ENCODE measurements at regions not wholly inside any gene's neighbourhood (a gene's known extent, or its start where the extent isn't known, plus 50 kb on each side); places are given as distances from the start of the nearest gene placed in this dataset.
"Not testable (repeated sequence)": the region's sequence is repeated elsewhere in the genome, so short reads cannot be mapped to it uniquely, and the experiment has no call there.

DNA sequence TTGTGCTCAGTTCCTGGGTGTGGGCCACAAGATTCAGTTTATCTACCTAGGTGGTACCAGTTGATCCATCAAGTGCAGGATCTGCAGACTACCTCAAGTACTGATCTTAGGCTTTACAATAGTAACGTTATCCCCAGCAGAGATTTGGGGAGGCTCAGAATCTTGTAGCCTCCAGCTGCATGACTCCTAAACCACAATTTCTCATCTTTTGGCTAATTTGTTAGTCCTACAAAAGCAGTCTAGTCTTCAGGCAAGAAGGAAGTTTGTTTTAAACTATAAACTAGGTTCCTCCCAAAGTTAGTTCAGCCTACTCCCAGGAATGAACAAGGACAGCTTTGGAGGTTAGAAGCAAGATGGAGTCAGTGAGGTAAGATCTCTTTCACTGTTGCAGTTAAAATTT lies 213.5 kb upstream of the PIEZO2 start:
- TF ChIP-seq, protein P1, sequence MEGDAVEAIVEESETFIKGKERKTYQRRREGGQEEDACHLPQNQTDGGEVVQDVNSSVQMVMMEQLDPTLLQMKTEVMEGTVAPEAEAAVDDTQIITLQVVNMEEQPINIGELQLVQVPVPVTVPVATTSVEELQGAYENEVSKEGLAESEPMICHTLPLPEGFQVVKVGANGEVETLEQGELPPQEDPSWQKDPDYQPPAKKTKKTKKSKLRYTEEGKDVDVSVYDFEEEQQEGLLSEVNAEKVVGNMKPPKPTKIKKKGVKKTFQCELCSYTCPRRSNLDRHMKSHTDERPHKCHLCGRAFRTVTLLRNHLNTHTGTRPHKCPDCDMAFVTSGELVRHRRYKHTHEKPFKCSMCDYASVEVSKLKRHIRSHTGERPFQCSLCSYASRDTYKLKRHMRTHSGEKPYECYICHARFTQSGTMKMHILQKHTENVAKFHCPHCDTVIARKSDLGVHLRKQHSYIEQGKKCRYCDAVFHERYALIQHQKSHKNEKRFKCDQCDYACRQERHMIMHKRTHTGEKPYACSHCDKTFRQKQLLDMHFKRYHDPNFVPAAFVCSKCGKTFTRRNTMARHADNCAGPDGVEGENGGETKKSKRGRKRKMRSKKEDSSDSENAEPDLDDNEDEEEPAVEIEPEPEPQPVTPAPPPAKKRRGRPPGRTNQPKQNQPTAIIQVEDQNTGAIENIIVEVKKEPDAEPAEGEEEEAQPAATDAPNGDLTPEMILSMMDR (IDR thresholded peaks at IDR 0.05; ENCODE audit: insufficient read depth, low read length, poor library complexity, severe bottlenecking): no peak
- Histone ChIP-seq H2AFZ (ENCODE audit: low read depth, low read length, severe bottlenecking) (no peak overlapping the region), H3K79me2 (ENCODE audit: insufficient read depth, low read length) (no peaks in the 10 kb centered on the region), H3K9ac (ENCODE audit: low read length) (no peak overlapping the region), H3F3A (ENCODE audit: insufficient read depth) (no peaks in the 10 kb centered on the region), H4K20me1 (ENCODE audit: low read depth, low read length) (no peaks in the 10 kb centered on the region), H3K4me2 (ENCODE audit: low read depth, low read length, poor library complexity, severe bottlenecking) (no peak overlapping the region), H3K9me2 (replicated peaks; ENCODE audit: insufficient read depth, low read length) (no peaks in the 10 kb centered on the region), H3K27me3 (ENCODE audit: low read length) (no peaks in the 10 kb centered on the region), H3K9me3 (ENCODE audit: insufficient read depth, low read length) (no peaks in the 10 kb centered on the region), H3K4me3 (ENCODE audit: insufficient read depth, low read length, poor library complexity, severe bottlenecking) (no peak overlapping the region), H3K36me3 (ENCODE audit: low read length) (no peaks in the 10 kb centered on the region), H3K27ac (ENCODE audit: low read depth, low read length) (no peak overlapping the region)

GRCh38 chr18:11361862-11362261 lies 212.5 kb upstream of the PIEZO2 start:
- not testable (repeated sequence) for H3K9me2 ChIP-seq (replicated peaks; ENCODE audit: insufficient read depth, low read length); H4K20me1 ChIP-seq (ENCODE audit: low read depth, low read length); H3F3A ChIP-seq (ENCODE audit: insufficient read depth); H3K4me2 ChIP-seq (ENCODE audit: low read depth, low read length, poor library complexity, severe bottlenecking); H3K9me3 ChIP-seq (ENCODE audit: insufficient read depth, low read length); H3K4me3 ChIP-seq (ENCODE audit: insufficient read depth, low read length, poor library complexity, severe bottlenecking); H3K27ac ChIP-seq (ENCODE audit: low read depth, low read length); H3K9ac ChIP-seq (ENCODE audit: low read length); H3K79me2 ChIP-seq (ENCODE audit: insufficient read depth, low read length); H3K27me3 ChIP-seq (ENCODE audit: low read length); H2AFZ ChIP-seq (ENCODE audit: low read depth, low read length, severe bottlenecking); H3K36me3 ChIP-seq (ENCODE audit: low read length)

- TF ChIP-seq, protein P1 (IDR thresholded peaks at IDR 0.05; ENCODE audit: insufficient read depth, low read length, poor library complexity, severe bottlenecking): no peak
- no peak for TF ChIP-seq EZH2phosphoT487 (conservative IDR thresholded peaks at IDR 0.05; ENCODE audit: low read length)
- no peaks in the 10 kb centered on the region for H3K79me2 ChIP-seq (ENCODE audit: insufficient read depth, low read length)
These were observed 208.3 kb upstream of the PIEZO2 start for GRCh38 chr18:11357678-11358077.

DNA sequence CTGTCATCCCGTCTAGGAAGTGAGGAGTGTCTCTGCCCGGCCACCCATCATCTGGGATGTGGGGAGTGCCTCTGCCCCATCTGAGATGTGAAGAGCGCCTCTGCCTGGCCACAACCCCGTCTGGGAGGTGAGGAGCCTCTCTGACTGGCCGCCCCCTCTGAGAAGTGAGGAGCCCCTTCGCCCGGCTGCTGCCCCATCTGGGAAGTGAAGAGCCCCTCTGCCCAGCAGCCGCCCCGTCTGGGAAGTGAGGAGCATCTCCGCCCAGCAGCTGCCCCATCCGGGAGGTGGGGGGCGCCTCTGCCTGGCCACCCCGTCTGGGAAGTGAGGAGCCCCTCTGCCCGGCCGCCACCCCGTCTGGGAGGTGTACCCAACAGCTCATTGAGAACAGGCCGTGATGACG lies 195.2 kb upstream of the PIEZO2 start:
- H3K4me3 ChIP-seq (ENCODE audit: insufficient read depth, low read length, poor library complexity, severe bottlenecking); H4K20me1 ChIP-seq (ENCODE audit: low read depth, low read length); H3K27ac ChIP-seq (ENCODE audit: low read depth, low read length); H3F3A ChIP-seq (ENCODE audit: insufficient read depth); H3K27me3 ChIP-seq (ENCODE audit: low read length); H3K79me2 ChIP-seq (ENCODE audit: insufficient read depth, low read length); H2AFZ ChIP-seq (ENCODE audit: low read depth, low read length, severe bottlenecking); H3K4me2 ChIP-seq (ENCODE audit: low read depth, low read length, poor library complexity, severe bottlenecking); H3K9me2 ChIP-seq (replicated peaks; ENCODE audit: insufficient read depth, low read length); H3K9me3 ChIP-seq (ENCODE audit: insufficient read depth, low read length); H3K9ac ChIP-seq (ENCODE audit: low read length); H3K36me3 ChIP-seq (ENCODE audit: low read length): not testable (repeated sequence)

More at GRCh38 chr18:11357678-11358077, 208.3 kb upstream of the PIEZO2 start:
- H3K9ac ChIP-seq (ENCODE audit: low read length): no peak overlapping the region
- H3K27ac ChIP-seq (ENCODE audit: low read depth, low read length): no peak overlapping the region
- no peak overlapping the region for H3K4me2 ChIP-seq (ENCODE audit: low read depth, low read length, poor library complexity, severe bottlenecking)
- H3K4me3 ChIP-seq (ENCODE audit: insufficient read depth, low read length, poor library complexity, severe bottlenecking): no peak overlapping the region
- H2AFZ ChIP-seq (ENCODE audit: low read depth, low read length, severe bottlenecking): no peak overlapping the region
- no peaks in the 10 kb centered on the region for H3K9me3 ChIP-seq (ENCODE audit: insufficient read depth, low read length)
- H4K20me1 ChIP-seq (ENCODE audit: low read depth, low read length): no peaks in the 10 kb centered on the region
- no peaks in the 10 kb centered on the region for H3K27me3 ChIP-seq (ENCODE audit: low read length)
- H3K36me3 ChIP-seq (ENCODE audit: low read length): no peaks in the 10 kb centered on the region
- H3F3A ChIP-seq (ENCODE audit: insufficient read depth): no peaks in the 10 kb centered on the region
- no peaks in the 10 kb centered on the region for H3K9me2 ChIP-seq (replicated peaks; ENCODE audit: insufficient read depth, low read length)

All from SU-DHL-6 (cell line).